HG03066 (cell line): ENCODE measurements at regions not wholly inside any gene's neighbourhood (a gene's known extent, or its start where the extent isn't known, plus 50 kb on each side); places are given as distances from the start of the nearest gene placed in this dataset.

Experiments
- ATAC-seq: cut with Tn5 transposase; IDR thresholded peaks from one replicate; pipeline ENCODE4 v1.9.1; 2021; ENCODE audit warnings: low read depth; ENCODE audit not compliant: unreplicated experiment

GRCh38 chr10:27451054-27451453 lies 53.0 kb upstream of the RAB18 start:
- no peak for ATAC-seq

- ATAC-seq: no peak
Measured at GRCh38 chr10:27450225-27450624, 53.9 kb upstream of the RAB18 start.

GRCh38 chr10:27449571-27449970 lies 54.5 kb upstream of the RAB18 start:
- no peak for ATAC-seq

- no peak for ATAC-seq
Measured at GRCh38 chr10:27448921-27449320, 55.2 kb upstream of the RAB18 start.

- ATAC-seq: no peak
Measured at GRCh38 chr10:27447540-27447939, 56.6 kb upstream of the RAB18 start.

DNA sequence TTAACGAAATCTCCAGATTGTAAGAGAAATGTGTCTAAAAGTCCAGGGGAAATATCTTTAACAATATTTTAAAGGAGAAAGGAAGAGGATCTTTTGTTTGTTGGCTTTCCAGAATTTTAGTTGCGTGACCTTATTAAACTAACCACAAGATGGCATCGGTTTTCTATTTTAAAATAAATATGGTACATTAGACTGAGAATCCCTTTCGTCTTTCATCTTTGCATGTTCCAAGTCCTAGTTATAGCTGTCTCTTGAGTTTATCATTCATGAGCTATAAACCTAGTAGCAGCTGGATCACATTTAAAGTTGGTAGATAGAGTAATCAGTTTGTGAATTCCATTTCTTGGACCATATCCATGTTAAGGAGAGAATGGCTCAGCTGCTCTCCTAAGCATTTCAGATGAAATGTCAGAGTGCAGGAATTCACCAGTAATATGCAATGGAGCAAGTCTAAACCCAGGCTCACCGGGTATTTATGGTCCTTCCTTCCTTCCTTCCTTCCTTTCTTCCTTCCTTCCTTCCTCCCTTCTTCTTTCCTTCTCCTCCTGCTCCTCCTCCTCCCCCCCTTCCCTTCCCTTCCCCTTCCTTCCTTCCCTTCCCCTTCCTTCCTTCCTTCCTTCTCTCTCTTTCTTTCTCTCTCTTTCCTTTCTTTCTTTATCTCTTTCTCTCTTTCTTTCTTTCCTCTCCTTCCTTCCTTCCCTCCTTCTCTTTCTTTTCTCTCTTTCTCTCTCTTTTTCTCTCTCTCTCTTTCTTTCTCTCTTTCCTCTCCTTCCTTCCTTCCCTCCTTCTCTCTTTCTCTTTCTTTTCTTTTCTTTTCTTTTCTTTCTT lies 57.8 kb upstream of the RAB18 start:
- ATAC-seq: no peak

DNA sequence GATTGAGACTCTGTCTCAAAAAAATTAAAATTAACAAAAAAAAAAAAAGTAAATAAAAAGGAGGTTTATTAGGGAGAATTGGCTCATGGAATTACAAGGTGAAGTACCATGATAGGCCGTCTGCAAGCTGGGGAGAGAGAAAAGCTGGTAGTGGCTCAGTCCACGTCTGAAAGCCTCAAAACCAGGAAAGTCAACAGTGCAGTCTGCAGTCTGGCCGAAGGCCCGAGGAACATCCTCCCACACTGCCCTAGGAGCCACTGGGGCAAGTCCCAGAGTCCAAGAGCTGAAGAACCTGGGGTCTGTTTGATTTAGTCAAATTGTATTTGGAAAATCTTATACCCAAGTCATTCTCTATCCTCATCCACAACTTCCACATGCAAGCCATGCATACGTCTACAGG lies 59.0 kb upstream of the RAB18 start:
- ATAC-seq: no peak

GRCh38 chr10:27440478-27440877 lies 63.6 kb upstream of the RAB18 start:
- no peak for ATAC-seq

DNA sequence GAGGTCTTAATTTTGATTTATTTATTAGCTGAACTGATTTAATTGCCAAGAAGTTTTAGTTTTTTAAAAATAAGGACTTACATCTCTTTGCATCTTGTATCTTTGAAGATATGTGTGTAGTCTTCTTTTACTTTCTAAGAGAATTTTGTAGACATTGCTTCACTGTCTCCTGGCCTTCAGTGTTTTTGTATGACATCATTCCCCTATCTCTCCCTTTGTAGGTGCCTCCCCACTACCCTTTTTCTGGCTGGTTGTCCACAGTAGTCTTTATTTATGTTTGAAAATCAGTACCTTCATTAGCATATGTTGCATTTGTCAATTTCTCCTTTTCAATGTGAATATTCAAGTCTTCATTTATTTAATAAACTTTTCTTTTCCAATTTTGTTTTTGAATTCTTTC lies 64.1 kb upstream of the RAB18 start:
- no peak for ATAC-seq

GRCh38 chr10:27439101-27439500 lies 65.0 kb upstream of the RAB18 start:
- ATAC-seq: no peak

GRCh38 chr10:27437775-27438174 lies 66.3 kb upstream of the RAB18 start:
- no peak for ATAC-seq

DNA sequence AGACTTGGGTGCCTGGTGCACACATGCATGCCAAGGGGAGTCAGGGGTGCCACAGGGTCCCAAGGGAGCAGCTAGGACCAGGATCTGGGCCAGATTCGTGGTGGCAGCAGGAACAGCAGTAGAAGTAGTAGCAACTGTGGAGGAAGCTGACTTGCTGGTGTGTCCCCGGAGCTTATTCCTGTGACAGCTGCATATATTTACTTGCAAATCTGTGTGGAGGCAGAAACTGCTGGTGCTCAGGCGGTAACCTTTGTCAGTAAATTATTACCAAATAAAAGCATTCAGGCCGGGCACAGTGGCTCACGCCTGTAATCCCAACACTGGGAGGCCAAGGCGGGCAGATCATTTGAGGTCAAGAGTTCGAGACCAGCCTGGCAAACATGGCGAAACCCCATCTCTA lies 67.4 kb upstream of the RAB18 start:
- no peak for ATAC-seq

DNA sequence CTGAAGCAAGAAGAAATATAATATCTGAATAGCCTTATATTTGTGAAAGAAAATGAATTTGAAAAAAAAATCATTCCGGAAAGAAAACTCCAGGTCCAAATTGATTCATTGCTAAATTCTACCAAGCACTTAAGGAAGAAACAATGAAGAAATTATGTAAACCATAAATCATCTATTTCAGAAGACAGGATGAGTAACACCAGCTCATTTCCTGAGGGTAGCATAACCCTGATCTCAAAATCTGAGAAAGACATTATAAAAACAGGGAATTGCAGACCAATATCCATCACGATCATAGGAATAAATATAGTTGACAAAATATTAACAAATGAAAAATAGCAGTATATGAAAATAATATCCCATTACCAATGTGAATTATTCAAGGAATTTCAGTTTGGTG lies 70.1 kb upstream of the RAB18 start:
- no peak for ATAC-seq

- no peak for ATAC-seq
Measured at GRCh38 chr10:27426948-27427467, 77.1 kb upstream of the RAB18 start.

GRCh38 chr10:27413831-27414348 lies 90.2 kb upstream of the RAB18 start:
- ATAC-seq: no peak

GRCh38 chr10:27413387-27413786 lies 90.7 kb upstream of the RAB18 start:
- ATAC-seq: no peak

GRCh38 chr10:27410153-27410552 lies 94.0 kb upstream of the RAB18 start:
- ATAC-seq: no peak

DNA sequence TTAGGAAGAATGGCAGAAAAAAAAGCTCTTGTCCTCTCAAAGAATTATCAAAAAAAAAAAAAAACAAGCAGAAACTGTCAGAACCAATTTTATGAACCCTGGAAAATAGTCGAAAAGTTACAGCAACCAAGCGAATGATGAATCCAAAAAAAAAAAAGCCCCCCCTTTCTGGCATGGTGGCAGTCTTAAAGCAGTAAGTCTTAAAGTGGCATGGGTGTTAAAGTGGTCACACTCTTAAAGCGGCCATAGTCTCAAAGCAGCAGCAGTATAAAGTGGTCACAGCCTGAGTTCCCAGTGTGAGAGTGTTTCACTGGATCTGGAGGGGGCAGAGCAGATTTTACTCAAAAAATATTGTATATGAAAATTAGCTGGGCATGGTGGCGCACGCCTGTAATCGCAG lies 96.8 kb upstream of the RAB18 start:
- no peak for ATAC-seq

DNA sequence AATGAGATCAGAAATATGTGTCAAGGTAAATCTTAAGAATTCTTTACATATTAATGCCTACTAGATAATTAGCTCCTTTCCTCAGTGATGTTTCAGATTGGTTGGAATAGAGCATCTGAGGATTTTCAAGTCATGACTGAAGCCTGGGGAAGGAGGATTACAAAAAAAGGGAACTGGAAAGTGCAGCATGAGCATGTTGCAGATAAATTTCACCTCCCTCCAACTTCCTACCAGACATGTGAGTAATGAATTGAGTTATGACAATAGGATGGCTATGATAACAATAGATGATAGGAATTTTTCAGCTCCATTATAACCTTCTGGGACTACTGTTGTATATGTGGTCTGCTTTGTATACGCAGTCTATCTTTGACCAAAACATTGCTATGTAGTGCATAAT lies 104.2 kb upstream of the RAB18 start:
- ATAC-seq: no peak

GRCh38 chr10:27393961-27394360 lies 110.1 kb upstream of the RAB18 start:
- no peak for ATAC-seq

DNA sequence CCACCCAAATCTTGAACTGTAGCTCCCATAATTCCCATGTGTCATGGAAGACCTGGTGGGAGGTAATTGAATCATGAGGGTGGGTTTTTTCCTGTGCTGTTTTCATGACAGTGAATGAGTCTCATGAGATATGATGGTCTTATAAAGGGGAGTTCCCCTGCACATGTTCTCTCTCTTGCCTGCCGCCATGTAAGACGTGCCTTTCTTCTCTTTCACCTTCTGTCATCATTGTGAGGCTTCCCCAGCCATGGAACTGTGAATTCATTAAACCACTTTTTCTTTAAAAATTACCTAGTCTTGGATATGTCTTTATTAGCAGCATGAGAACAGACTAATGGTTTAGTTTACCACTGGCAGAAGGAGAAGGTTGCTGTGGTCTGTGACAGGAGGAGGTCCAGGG lies 111.5 kb upstream of the RAB18 start:
- ATAC-seq: no peak

DNA sequence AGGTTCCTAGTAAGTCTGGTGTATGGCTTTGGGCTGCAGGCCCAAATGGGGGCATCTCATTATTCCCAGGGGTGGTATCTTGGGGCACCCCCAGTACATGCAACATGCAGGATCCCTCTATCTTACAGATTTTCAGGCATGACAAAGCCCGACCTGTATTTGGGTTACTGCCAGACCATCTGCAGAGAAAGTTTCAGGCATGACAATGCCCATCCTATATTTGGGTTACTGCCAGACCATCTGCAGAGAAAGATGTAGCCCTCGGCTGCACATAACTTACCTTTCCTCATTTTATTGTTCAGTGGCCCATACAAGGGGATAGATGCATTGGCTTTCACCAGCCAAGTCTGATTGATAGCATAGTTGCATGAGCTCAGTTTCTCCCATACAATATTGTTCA lies 112.2 kb upstream of the RAB18 start:
- no peak for ATAC-seq
